A549 (cell line): ENCODE measurements at regions not wholly inside any gene's neighbourhood (a gene's known extent, or its start where the extent isn't known, plus 50 kb on each side); places are given as distances from the start of the nearest gene placed in this dataset.

Experiments used
- ATAC-seq, 2 experiments: fragments of 200-7000 bp in 1 of 2; fragments of >200 bp in 1 of 2; cut with Nextera tagmentation in 1 of 2; cut with Tn5 transposase in 1 of 2; 3 replicates each; pipeline versions ENCODE4 v1.8.0 to v1.9.1; 2018 to 2020; ENCODE audit warnings: mild to moderate bottlenecking in 1 of 2, moderate library complexity in 1 of 2
- CTCF ChIA-PET: fragments of 300-600 bp; sonication (Branson Sonifier 250); formaldehyde crosslinking; extraction: SDS; loops from one replicate; lab custom pipeline; 2021; ENCODE audit warnings: antibody characterized with exemption, inconsistent platforms; lab: Yijun Ruan, JAX
- POLR2A ChIA-PET: fragments of 350-600 bp; formaldehyde crosslinking; extraction: SDS; loops from one replicate; lab custom pipeline; 2021; ENCODE audit warnings: antibody characterized with exemption, inconsistent platforms; lab: Yijun Ruan, JAX
- DNase-seq, 2 experiments: peaks; one replicate each; pipeline versions ENCODE4 v3.0.0 to v3.0.0-alpha.2; 2011 to 2016; ENCODE audit warnings: low read depth in 1 of 2, low spot score in 1 of 2
- FAIRE-seq: peaks from 2 replicates; lab custom pipeline; 2011; peaks lifted over from hg19 to GRCh38; lab: Jason Lieb, UNC
- H3K27ac ChIP-seq, 2 experiments: fragments of >200 bp; sonication (Bioruptor Twin); formaldehyde crosslinking; 3 replicates each; pipeline ENCODE4 v1.5.1; 2016 to 2017
- H3K4me1 ChIP-seq: fragments of >200 bp; sonication (Bioruptor Twin); formaldehyde crosslinking; 3 replicates; pipeline ENCODE4 v1.6.1; 2016
- H3K4me2 ChIP-seq: fragments of >200 bp; sonication (Bioruptor Twin); formaldehyde crosslinking; 3 replicates; pipeline ENCODE4 v1.6.1; 2016
- H3K4me3 ChIP-seq: fragments of >200 bp; sonication (Bioruptor Twin); formaldehyde crosslinking; 3 replicates; pipeline ENCODE4 v1.5.1; 2016
- H3K9me3 ChIP-seq: fragments of >200 bp; sonication (Bioruptor Twin); formaldehyde crosslinking; 3 replicates; pipeline ENCODE4 v1.6.1; 2016
- CBX2 ChIP-seq: fragments of 200-600 bp; sonication (generic); IDR thresholded peaks from 2 replicates; pipeline ENCODE4 v1.6.1; 2016; ENCODE audit warnings: low read depth, mild to moderate bottlenecking, borderline replicate concordance
- CEBPB ChIP-seq, 2 experiments: fragments of >200 bp in 1 of 2; sonication (Bioruptor Twin) in 1 of 2; formaldehyde crosslinking in 1 of 2; IDR thresholded peaks; 2 replicates each; pipeline ENCODE4 v1.6.1; 2012 to 2016
- CHD2 ChIP-seq: fragments of 150-350 bp; IDR thresholded peaks from 2 replicates; pipeline ENCODE4 v1.6.1; 2014; ENCODE audit warnings: low read length; ENCODE audit not compliant: partially characterized antibody
- ESRRA ChIP-seq: fragments of 150-350 bp; IDR thresholded peaks from 2 replicates; pipeline ENCODE4 v1.6.1; 2014; ENCODE audit warnings: mild to moderate bottlenecking, low read length, borderline replicate concordance
- HDAC2 ChIP-seq: fragments of 200-600 bp; sonication (generic); IDR thresholded peaks from 2 replicates; pipeline ENCODE4 v1.6.1; 2016
- HEYL ChIP-seq: fragments of 250-450 bp; sonication (Bioruptor Pico); IDR thresholded peaks from 2 replicates; pipeline ENCODE4 v1.8.0; 2021; ENCODE audit warnings: mild to moderate bottlenecking, moderate library complexity
- JUN ChIP-seq, 2 experiments: fragments of >200 bp; sonication (Bioruptor Twin); formaldehyde crosslinking; IDR thresholded peaks; 2 replicates in 1 of 2; 3 replicates in 1 of 2; pipeline ENCODE4 v1.6.1; 2016 to 2017
- JUNB ChIP-seq: fragments of >200 bp; sonication (Bioruptor Twin); formaldehyde crosslinking; IDR thresholded peaks from 2 replicates; pipeline ENCODE4 v1.6.1; 2016
- KDM1A ChIP-seq: fragments of 200-600 bp; sonication (generic); IDR thresholded peaks from 2 replicates; pipeline ENCODE4 v1.6.1; 2016; ENCODE audit warnings: low read depth, mild to moderate bottlenecking
- MAFK ChIP-seq: fragments of 450-650 bp; IDR thresholded peaks from 2 replicates; pipeline ENCODE4 v1.6.1; 2014; ENCODE audit not compliant: partially characterized antibody
- MYC ChIP-seq: IDR thresholded peaks from 2 replicates; pipeline ENCODE4 v1.6.1; 2012; ENCODE audit warnings: mild to moderate bottlenecking, inconsistent platforms, low read length, improper control_type of control experiment, borderline replicate concordance
- NR3C1 ChIP-seq: fragments of >200 bp; sonication (Bioruptor Twin); formaldehyde crosslinking; IDR thresholded peaks from 3 replicates; pipeline ENCODE4 v1.6.1; 2017
- PHF8 ChIP-seq: fragments of 200-600 bp; sonication (generic); IDR thresholded peaks from 2 replicates; pipeline ENCODE4 v1.6.1; 2016; ENCODE audit warnings: low read depth, mild to moderate bottlenecking, antibody characterized with exemption, moderate library complexity, borderline replicate concordance
- RCOR1 ChIP-seq: fragments of 150-350 bp; IDR thresholded peaks from 2 replicates; pipeline ENCODE4 v1.6.1; 2014; ENCODE audit warnings: antibody characterized with exemption, low read length, low read depth
- RFX5 ChIP-seq: fragments of 450-650 bp; IDR thresholded peaks from 2 replicates; pipeline ENCODE4 v1.7.1; 2014; ENCODE audit warnings: antibody characterized with exemption, mild to moderate bottlenecking, moderate library complexity
- RNF2 ChIP-seq: fragments of 200-600 bp; sonication (generic); IDR thresholded peaks from 2 replicates; pipeline ENCODE4 v1.6.1; 2016; ENCODE audit warnings: low read depth, mild to moderate bottlenecking, antibody characterized with exemption, moderate library complexity, borderline replicate concordance
- SMC3 ChIP-seq: fragments of >200 bp; sonication (Bioruptor Twin); formaldehyde crosslinking; IDR thresholded peaks from 3 replicates; pipeline ENCODE4 v1.6.1; 2018; ENCODE audit warnings: inconsistent platforms
- TFCP2L1 ChIP-seq: fragments of 250-450 bp; sonication (Bioruptor Pico); IDR thresholded peaks from 2 replicates; pipeline ENCODE4 v1.5.0; 2021; ENCODE audit warnings: mild to moderate bottlenecking
- ZC3H11A ChIP-seq: fragments of 450-650 bp; IDR thresholded peaks from 2 replicates; pipeline ENCODE4 v1.6.1; 2014; ENCODE audit warnings: antibody characterized with exemption, mild to moderate bottlenecking
- ZFP36 ChIP-seq: fragments of 450-650 bp; IDR thresholded peaks from 2 replicates; pipeline ENCODE4 v1.6.1; 2014; ENCODE audit warnings: borderline replicate concordance; ENCODE audit not compliant: partially characterized antibody
- WGBS: methylation state at CpG from one replicate; pipeline ENCODE4 v1.1.6; 2017; ENCODE audit errors: missing lambda C conversion rate; 5-methylcytosine and 5-hydroxymethylcytosine counted together
- TF ChIP-seq, protein P1 (sequence below): fragments of 150-350 bp; IDR thresholded peaks from 2 replicates; pipeline ENCODE4 v1.6.1; 2014; ENCODE audit warnings: low read depth, mild to moderate bottlenecking, low read length
- TF ChIP-seq, protein P2 (sequence below): fragments of 250-450 bp; sonication (Bioruptor Pico); IDR thresholded peaks from 2 replicates; pipeline ENCODE4 v1.5.0; 2020; ENCODE audit warnings: low read depth, mild to moderate bottlenecking, moderate library complexity
- TF ChIP-seq, protein P3 (sequence below): IDR thresholded peaks from 2 replicates; pipeline ENCODE4 v1.6.1; 2012; ENCODE audit warnings: low read depth, borderline replicate concordance
- TF ChIP-seq, protein P4 (sequence below): fragments of 450-650 bp; IDR thresholded peaks from 2 replicates; pipeline ENCODE4 v1.6.1; 2014; ENCODE audit warnings: antibody characterized with exemption
- TF ChIP-seq, protein P5 (sequence below): IDR thresholded peaks from 2 replicates; pipeline ENCODE4 v1.6.1; 2012
- TF ChIP-seq, protein P6 (sequence below): fragments of >200 bp; sonication (Bioruptor Twin); formaldehyde crosslinking; IDR thresholded peaks from 2 replicates; pipeline ENCODE4 v1.6.1; 2016
- TF ChIP-seq, protein P7 (sequence below): fragments of >200 bp; sonication (Bioruptor Twin); formaldehyde crosslinking; IDR thresholded peaks from 3 replicates; pipeline ENCODE4 v1.6.1; 2016

DNA sequence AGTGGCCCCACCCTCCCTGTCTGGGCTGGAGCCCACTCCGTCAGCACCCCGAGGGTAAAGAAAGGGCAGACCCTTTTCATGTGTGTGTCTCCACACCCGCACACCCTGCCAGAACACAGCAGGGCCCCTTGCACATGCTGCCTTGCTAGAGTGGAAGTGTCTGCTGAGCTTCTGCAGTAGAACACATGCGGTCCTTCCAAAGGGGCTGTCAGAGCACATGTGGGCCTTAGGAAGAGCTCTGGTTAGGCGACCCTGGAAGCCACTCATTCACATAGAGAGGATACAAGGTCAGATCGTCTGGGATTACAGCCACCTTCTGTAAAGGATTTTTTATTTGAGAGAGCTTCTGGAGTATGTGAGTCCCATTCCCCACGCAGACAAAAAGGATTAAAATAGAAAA lies 613.2 kb upstream of the RAB6C start:
- no peaks in the 10 kb centered on the region for H3K9me3 ChIP-seq
- 12% methylated on average over 7 of the region's 7 CpGs for WGBS
- TF ChIP-seq NR3C1: no peak
- TF ChIP-seq ZC3H11A: no peak
- no peak for TF ChIP-seq HEYL (CRISPR knock-in tag)
- TF ChIP-seq, protein P1, sequence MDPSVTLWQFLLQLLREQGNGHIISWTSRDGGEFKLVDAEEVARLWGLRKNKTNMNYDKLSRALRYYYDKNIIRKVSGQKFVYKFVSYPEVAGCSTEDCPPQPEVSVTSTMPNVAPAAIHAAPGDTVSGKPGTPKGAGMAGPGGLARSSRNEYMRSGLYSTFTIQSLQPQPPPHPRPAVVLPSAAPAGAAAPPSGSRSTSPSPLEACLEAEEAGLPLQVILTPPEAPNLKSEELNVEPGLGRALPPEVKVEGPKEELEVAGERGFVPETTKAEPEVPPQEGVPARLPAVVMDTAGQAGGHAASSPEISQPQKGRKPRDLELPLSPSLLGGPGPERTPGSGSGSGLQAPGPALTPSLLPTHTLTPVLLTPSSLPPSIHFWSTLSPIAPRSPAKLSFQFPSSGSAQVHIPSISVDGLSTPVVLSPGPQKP: no peak
- TF ChIP-seq KDM1A: no peak
- TF ChIP-seq, protein P2, sequence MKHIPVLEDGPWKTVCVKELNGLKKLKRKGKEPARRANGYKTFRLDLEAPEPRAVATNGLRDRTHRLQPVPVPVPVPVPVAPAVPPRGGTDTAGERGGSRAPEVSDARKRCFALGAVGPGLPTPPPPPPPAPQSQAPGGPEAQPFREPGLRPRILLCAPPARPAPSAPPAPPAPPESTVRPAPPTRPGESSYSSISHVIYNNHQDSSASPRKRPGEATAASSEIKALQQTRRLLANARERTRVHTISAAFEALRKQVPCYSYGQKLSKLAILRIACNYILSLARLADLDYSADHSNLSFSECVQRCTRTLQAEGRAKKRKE: no peak
- no peak for TF ChIP-seq SMC3
- TF ChIP-seq, protein P3, sequence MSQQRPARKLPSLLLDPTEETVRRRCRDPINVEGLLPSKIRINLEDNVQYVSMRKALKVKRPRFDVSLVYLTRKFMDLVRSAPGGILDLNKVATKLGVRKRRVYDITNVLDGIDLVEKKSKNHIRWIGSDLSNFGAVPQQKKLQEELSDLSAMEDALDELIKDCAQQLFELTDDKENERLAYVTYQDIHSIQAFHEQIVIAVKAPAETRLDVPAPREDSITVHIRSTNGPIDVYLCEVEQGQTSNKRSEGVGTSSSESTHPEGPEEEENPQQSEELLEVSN: no peak
- no peak for TF ChIP-seq CHD2
- no peak for TF ChIP-seq TFCP2L1 (CRISPR knock-in tag)
- TF ChIP-seq ZFP36: no peak
- TF ChIP-seq CEBPB (IDR thresholded peaks at IDR 0.05): no peak
- TF ChIP-seq JUN (IDR thresholded peaks at IDR 0.05): no peak
- TF ChIP-seq MYC: no peak
- no peak for TF ChIP-seq RFX5
- no peak for TF ChIP-seq MAFK
- TF ChIP-seq ESRRA: no peak
- TF ChIP-seq HDAC2: no peak
- no peak overlapping the region for H3K27ac ChIP-seq
- no peak overlapping the region for H3K4me3 ChIP-seq
- DNase-seq (no peak), ATAC-seq (no peak), FAIRE-seq (no peak)
- no peaks in the 10 kb centered on the region for H3K4me1 ChIP-seq
- CTCF ChIA-PET: no interaction called here
- POLR2A ChIA-PET: no interaction called here
- no peak overlapping the region for H3K4me2 ChIP-seq

DNA sequence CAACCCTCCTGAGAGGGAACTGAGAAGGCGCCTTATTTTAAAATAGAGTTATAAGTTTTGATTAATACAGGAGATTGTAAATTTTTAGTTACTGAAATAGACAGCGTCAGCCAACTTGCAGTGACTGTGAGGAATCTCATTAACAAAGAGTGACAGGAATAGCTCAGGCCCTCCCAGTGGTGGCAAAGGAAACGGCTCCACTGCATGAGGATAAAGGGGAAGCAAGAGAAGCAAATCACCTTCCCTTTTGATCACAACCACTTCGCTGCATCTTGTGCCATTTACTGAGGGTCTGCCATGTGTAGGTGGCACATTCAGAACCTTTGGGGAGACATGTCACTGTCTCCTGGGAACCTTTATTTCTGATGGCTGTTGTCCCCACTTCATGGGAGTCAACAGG lies 612.4 kb upstream of the RAB6C start:
- FAIRE-seq (no peak), ATAC-seq (no peak), DNase-seq (no peak)
- POLR2A ChIA-PET: no interaction called here
- TF ChIP-seq, protein P4, sequence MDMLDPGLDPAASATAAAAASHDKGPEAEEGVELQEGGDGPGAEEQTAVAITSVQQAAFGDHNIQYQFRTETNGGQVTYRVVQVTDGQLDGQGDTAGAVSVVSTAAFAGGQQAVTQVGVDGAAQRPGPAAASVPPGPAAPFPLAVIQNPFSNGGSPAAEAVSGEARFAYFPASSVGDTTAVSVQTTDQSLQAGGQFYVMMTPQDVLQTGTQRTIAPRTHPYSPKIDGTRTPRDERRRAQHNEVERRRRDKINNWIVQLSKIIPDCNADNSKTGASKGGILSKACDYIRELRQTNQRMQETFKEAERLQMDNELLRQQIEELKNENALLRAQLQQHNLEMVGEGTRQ: no peak
- TF ChIP-seq, protein P5, sequence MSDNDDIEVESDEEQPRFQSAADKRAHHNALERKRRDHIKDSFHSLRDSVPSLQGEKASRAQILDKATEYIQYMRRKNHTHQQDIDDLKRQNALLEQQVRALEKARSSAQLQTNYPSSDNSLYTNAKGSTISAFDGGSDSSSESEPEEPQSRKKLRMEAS: no peak
- TF ChIP-seq ESRRA: no peak
- TF ChIP-seq, protein P6, sequence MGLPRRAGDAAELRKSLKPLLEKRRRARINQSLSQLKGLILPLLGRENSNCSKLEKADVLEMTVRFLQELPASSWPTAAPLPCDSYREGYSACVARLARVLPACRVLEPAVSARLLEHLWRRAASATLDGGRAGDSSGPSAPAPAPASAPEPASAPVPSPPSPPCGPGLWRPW: no peak
- no peak for TF ChIP-seq JUNB
- TF ChIP-seq PHF8: no peak
- TF ChIP-seq CBX2: no peak
- TF ChIP-seq RNF2: no peak
- TF ChIP-seq, protein P7, sequence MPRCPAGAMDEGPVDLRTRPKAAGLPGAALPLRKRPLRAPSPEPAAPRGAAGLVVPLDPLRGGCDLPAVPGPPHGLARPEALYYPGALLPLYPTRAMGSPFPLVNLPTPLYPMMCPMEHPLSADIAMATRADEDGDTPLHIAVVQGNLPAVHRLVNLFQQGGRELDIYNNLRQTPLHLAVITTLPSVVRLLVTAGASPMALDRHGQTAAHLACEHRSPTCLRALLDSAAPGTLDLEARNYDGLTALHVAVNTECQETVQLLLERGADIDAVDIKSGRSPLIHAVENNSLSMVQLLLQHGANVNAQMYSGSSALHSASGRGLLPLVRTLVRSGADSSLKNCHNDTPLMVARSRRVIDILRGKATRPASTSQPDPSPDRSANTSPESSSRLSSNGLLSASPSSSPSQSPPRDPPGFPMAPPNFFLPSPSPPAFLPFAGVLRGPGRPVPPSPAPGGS: no peak
- no peak for TF ChIP-seq ZFP36
- TF ChIP-seq RCOR1: no peak
- Histone ChIP-seq H3K4me1 (no peaks in the 10 kb centered on the region), H3K4me3 (no peak overlapping the region), H3K27ac (no peak overlapping the region), H3K4me2 (no peak overlapping the region), H3K9me3 (no peaks in the 10 kb centered on the region)
- 5% methylated on average over 4 of the region's 4 CpGs for WGBS
- CTCF ChIA-PET: no interaction called here
